ENCODE measurements at regions not wholly inside any gene's neighbourhood (a gene's known extent, or its start where the extent isn't known, plus 50 kb on each side); places are given as distances from the start of the nearest gene placed in this dataset.

GRCh38 chr1:218079820-218080219, 205.3 kb upstream of the RRP15 start (continued):
- TF ChIP-seq FOSL1 (tag; conservative IDR thresholded peaks at IDR 0.05) (no peak), FOXK2 (conservative IDR thresholded peaks at IDR 0.05 in 1 of 2, IDR thresholded peaks at IDR 0.05 in 1 of 2; ENCODE audit: low read depth in 2 of 2) (no peak), ZNF695 (CRISPR knock-in tag; IDR thresholded peaks at IDR 0.05) (no peak), SMARCB1 (IDR thresholded peaks at IDR 0.05; ENCODE audit: insufficient read length, low read depth) (no peak), ZNF316 (IDR thresholded peaks at IDR 0.05) (no peak), ZBTB49 (CRISPR knock-in tag; IDR thresholded peaks at IDR 0.05; ENCODE audit: borderline replicate concordance) (no peak), TBL1XR1 (IDR thresholded peaks at IDR 0.05; ENCODE audit: low read length in 2 of 2) (no peak), HMGXB4 (CRISPR knock-in tag; IDR thresholded peaks at IDR 0.05) (no peak), EP300 (IDR thresholded peaks at IDR 0.05; ENCODE audit: low read length) (no peak), BRD9 (IDR thresholded peaks at IDR 0.05; ENCODE audit: low read depth, partially characterized antibody) (no peak)

All from K562 (cell line).